Peyer's patch (tissue), 4 donors: ENCODE measurements at regions not wholly inside any gene's neighbourhood (a gene's known extent, or its start where the extent isn't known, plus 50 kb on each side); places are given as distances from the start of the nearest gene placed in this dataset.

Experiments used
- DNase-seq, 3 donors: peaks; one replicate each; pipeline ENCODE4 v3.0.0-alpha.2; 2017 to 2019
- H3K27ac ChIP-seq, 4 donors: fragments of 200-600 bp; sonication (generic); one replicate each; pipeline ENCODE4 v1.5.1; 2016 to 2019
- H3K27me3 ChIP-seq, 2 donors: fragments of 200-600 bp; sonication (generic); one replicate each; pipeline ENCODE4 v1.5.1; 2019
- H3K36me3 ChIP-seq, 3 donors: fragments of 200-600 bp; sonication (generic); one replicate each; pipeline ENCODE4 v1.5.1; 2016 to 2019
- H3K4me1 ChIP-seq, 4 donors: fragments of 200-600 bp; sonication (generic); one replicate each; pipeline ENCODE4 v1.5.1; 2016 to 2019
- H3K4me3 ChIP-seq, 4 donors: fragments of 200-600 bp; sonication (generic); 1 replicate in 3 of 4; 2 replicates in 1 of 4; pipeline ENCODE4 v1.5.1; 2016 to 2019; ENCODE audit warnings: mild to moderate bottlenecking in 1 of 4
- H3K9me3 ChIP-seq, 4 donors: fragments of 200-600 bp; sonication (generic); one replicate each; pipeline ENCODE4 v1.5.1; 2016 to 2019; ENCODE audit warnings: mild to moderate bottlenecking in 1 of 4
- POLR2A ChIP-seq, 2 donors: fragments of 450-650 bp; IDR thresholded peaks; one replicate each; pipeline ENCODE4 v1.5.1; 2017; ENCODE audit warnings: antibody characterized with exemption in 2 of 2, mild to moderate bottlenecking in 2 of 2, moderate library complexity in 2 of 2
- TF ChIP-seq, protein P1 (sequence below), 6 experiments: fragments of 450-650 bp in 4 of 6; fragments of 200-600 bp in 2 of 6; sonication (generic) in 1 of 6; IDR thresholded peaks; one replicate each; pipeline ENCODE4 v1.5.1; 2017 to 2019; ENCODE audit warnings: antibody characterized with exemption in 6 of 6, mild to moderate bottlenecking in 3 of 6, moderate library complexity in 1 of 6

DNA sequence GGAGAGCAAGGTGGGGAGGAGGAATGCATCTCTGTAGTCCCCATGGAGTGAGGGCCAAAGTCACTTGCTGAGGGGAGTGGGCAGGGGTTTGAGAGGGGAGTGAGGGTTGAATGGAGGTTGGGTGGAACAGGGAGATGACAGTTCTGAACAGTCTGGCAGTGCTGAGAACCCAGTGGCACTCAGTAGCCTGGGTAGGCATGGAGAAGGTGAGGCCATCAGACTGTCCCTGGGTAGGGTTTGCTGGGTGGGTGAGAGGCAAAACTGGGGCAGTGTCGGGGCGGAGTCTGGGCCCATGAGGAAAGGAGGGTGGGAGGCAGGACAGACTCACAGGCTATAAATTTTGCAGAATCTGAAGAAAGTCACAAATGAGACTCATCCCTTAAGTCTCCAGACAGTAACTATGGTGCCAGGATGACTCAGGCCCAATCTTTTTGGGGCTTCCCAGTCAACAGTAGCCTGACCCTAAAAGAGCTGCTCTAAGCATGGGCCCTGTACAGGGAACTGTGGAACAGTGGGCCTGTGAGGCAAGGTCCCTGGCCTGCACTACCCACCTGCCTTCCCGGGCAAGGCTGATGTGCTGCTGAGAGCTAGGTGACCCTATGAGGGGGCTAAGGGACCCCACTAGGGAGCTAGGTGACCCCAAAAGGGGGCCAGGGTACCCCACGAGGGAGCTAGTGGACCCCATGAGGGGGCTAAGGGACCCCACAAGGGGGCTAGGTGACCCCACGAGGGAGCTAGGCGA is 51.0 kb upstream of the DMRTB1 start:
- Histone ChIP-seq H3K4me1 (no peaks in the 10 kb centered on the region), H3K27me3 (no peaks in the 10 kb centered on the region), H3K9me3 (no peaks in the 10 kb centered on the region), H3K4me3 (no peak overlapping the region), H3K36me3 (no peaks in the 10 kb centered on the region), H3K27ac (no peak overlapping the region)
- no peak for TF ChIP-seq POLR2A (IDR thresholded peaks at IDR 0.05)
- TF ChIP-seq, protein P1, sequence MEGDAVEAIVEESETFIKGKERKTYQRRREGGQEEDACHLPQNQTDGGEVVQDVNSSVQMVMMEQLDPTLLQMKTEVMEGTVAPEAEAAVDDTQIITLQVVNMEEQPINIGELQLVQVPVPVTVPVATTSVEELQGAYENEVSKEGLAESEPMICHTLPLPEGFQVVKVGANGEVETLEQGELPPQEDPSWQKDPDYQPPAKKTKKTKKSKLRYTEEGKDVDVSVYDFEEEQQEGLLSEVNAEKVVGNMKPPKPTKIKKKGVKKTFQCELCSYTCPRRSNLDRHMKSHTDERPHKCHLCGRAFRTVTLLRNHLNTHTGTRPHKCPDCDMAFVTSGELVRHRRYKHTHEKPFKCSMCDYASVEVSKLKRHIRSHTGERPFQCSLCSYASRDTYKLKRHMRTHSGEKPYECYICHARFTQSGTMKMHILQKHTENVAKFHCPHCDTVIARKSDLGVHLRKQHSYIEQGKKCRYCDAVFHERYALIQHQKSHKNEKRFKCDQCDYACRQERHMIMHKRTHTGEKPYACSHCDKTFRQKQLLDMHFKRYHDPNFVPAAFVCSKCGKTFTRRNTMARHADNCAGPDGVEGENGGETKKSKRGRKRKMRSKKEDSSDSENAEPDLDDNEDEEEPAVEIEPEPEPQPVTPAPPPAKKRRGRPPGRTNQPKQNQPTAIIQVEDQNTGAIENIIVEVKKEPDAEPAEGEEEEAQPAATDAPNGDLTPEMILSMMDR (IDR thresholded peaks at IDR 0.05), result no peak
- DNase-seq, result no peak

DNA sequence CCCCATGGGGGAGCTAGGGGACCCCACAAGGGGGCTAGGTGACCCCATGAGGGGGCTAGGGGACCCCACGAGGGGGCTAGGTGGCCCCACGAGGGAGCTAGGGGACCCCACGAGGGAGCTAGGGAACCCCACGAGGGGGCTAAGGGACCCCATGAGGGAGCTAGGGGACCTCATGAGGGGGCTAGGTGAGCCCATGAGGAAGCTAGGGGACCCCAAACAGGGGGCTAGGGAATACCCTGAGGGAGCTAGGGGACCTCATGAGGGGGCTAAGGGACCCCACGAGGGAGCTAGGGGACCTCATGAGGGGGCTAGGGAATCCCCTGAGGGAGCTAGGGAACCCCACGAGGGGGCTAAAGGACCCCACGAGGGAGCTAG is 50.5 kb upstream of the DMRTB1 start:
- TF ChIP-seq POLR2A (IDR thresholded peaks at IDR 0.05), result no peak
- TF ChIP-seq, protein P1 (IDR thresholded peaks at IDR 0.05), result no peak
- DNase-seq, result no peak
- Histone ChIP-seq H3K9me3 (no peaks in the 10 kb centered on the region), H3K27ac (no peak overlapping the region), H3K27me3 (no peaks in the 10 kb centered on the region), H3K4me3 (no peak overlapping the region), H3K4me1 (no peaks in the 10 kb centered on the region), H3K36me3 (no peaks in the 10 kb centered on the region)

DNA sequence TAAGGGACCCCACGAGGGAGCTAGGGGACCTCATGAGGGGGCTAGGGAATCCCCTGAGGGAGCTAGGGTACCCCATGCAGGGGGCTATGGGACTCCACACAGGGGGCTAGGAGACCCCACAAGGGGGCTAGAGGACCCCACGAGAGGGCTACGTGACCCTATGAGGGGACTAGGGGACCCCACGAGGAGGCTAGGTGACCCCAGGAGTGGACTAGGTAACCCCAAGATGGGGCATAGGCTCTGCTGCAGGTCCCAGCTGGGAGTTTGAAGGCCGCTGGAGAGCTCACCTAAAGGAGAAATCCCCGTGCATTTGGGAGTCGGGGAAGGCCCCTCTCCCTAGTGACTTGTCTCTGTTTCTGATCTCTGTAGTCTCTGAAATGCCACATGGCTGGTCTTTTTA is 50.0 kb upstream of the DMRTB1 start:
- Histone ChIP-seq H3K27ac (no peak overlapping the region), H3K27me3 (no peaks in the 10 kb centered on the region), H3K9me3 (no peaks in the 10 kb centered on the region), H3K36me3 (no peaks in the 10 kb centered on the region), H3K4me3 (no peak overlapping the region), H3K4me1 (no peaks in the 10 kb centered on the region)
- no peak for DNase-seq
- no peak for TF ChIP-seq POLR2A (IDR thresholded peaks at IDR 0.05)
- TF ChIP-seq, protein P1 (IDR thresholded peaks at IDR 0.05), result no peak
